ENCODE measurements at regions not wholly inside any gene's neighbourhood (a gene's known extent, or its start where the extent isn't known, plus 50 kb on each side); places are given as distances from the start of the nearest gene placed in this dataset.
A peak's percentile ranks its signal among the peaks of the same experiment; 100 is the strongest.

GRCh38 chr17:20920815-20921199 is 122.0 kb downstream of the USP22 start:
- no peaks in the 10 kb centered on the region for H3K36me3 ChIP-seq
- H3K4me1 ChIP-seq: peaks cover 0 to 4% (median 0%) of the 10 kb centered on the region in 6 donors
- H3K9me3 ChIP-seq: peaks cover 0 to 7% (median 0%) of the 10 kb centered on the region in 8 donors
- H3K4me3 ChIP-seq: no peak overlapping the region
- intact Hi-C loops (cut with DNase I; ENCODE audit: low total_unique reads): no loop called here
- WGBS, 5 donors: 63 to 83% (median 74%) methylated on average over 1 of the region's 1 CpG
- TF ChIP-seq POLR2AphosphoS5 (IDR thresholded peaks at IDR 0.05) (no peak), POLR2A (IDR thresholded peaks at IDR 0.05) (no peak), CTCF (IDR thresholded peaks at IDR 0.05 in 8 of 11, conservative IDR thresholded peaks at IDR 0.05 in 3 of 11) (no peak)
- H3K27ac ChIP-seq: peak overlapping the region in 2 of 8 donors; percentile 22 to 23
- H3K27me3 ChIP-seq (replicated peaks in 1 of 7): no peaks in the 10 kb centered on the region
- no peak for DNase-seq

- no peak overlapping the region for H3K4me3 ChIP-seq
- peaks cover 0 to 7% (median 0%) of the 10 kb centered on the region in 8 donors for H3K9me3 ChIP-seq
- WGBS, 5 donors: 78 to 100% (median 87%) methylated on average over 1 of the region's 1 CpG
- DNase-seq: no peak
- H3K27me3 ChIP-seq (replicated peaks in 1 of 7): no peaks in the 10 kb centered on the region
- H3K36me3 ChIP-seq: no peaks in the 10 kb centered on the region
- peaks cover 0 to 5% (median 0%) of the 10 kb centered on the region in 6 donors for H3K4me1 ChIP-seq
- H3K27ac ChIP-seq: peak overlapping the region in 1 of 8 donors; percentile 22
- intact Hi-C loops (cut with DNase I; ENCODE audit: low total_unique reads): no loop called here
- TF ChIP-seq POLR2AphosphoS5 (IDR thresholded peaks at IDR 0.05): no peak
- no peak for TF ChIP-seq CTCF (IDR thresholded peaks at IDR 0.05 in 8 of 11, conservative IDR thresholded peaks at IDR 0.05 in 3 of 11)
- no peak for TF ChIP-seq POLR2A (IDR thresholded peaks at IDR 0.05)
These were observed 120.6 kb downstream of the USP22 start for GRCh38 chr17:20922128-20922670.

- intact Hi-C loops (cut with DNase I; ENCODE audit: low total_unique reads): no loop called here
- Histone ChIP-seq H3K4me3 (no peak overlapping the region), H3K36me3 (no peaks in the 10 kb centered on the region), H3K4me1 (peaks cover 0 to 5% (median 0%) of the 10 kb centered on the region in 6 donors), H3K9me3 (no peaks in the 10 kb centered on the region), H3K27me3 (replicated peaks in 1 of 7) (no peaks in the 10 kb centered on the region), H3K27ac (no peak overlapping the region)
- 67 to 79% (median 74%) methylated on average over 5 of the region's 5 CpGs for WGBS, 5 donors
- TF ChIP-seq POLR2A (IDR thresholded peaks at IDR 0.05) (no peak), CTCF (IDR thresholded peaks at IDR 0.05 in 8 of 11, conservative IDR thresholded peaks at IDR 0.05 in 3 of 11) (no peak), POLR2AphosphoS5 (IDR thresholded peaks at IDR 0.05) (no peak)
- DNase-seq: no peak
These were observed 118.5 kb downstream of the USP22 start for GRCh38 chr17:20924306-20924705.

- H3K4me3 ChIP-seq: no peak overlapping the region
- no peaks in the 10 kb centered on the region for H3K9me3 ChIP-seq
- no peak for TF ChIP-seq POLR2AphosphoS5 (IDR thresholded peaks at IDR 0.05)
- no peak for TF ChIP-seq POLR2A (IDR thresholded peaks at IDR 0.05)
- no peak for TF ChIP-seq CTCF (IDR thresholded peaks at IDR 0.05 in 8 of 11, conservative IDR thresholded peaks at IDR 0.05 in 3 of 11)
- intact Hi-C loops (cut with DNase I; ENCODE audit: low total_unique reads): no loop called here
- H3K27ac ChIP-seq: no peak overlapping the region
- no peaks in the 10 kb centered on the region for H3K36me3 ChIP-seq
- WGBS, 5 donors: 82 to 93% (median 90%) methylated on average over 3 of the region's 3 CpGs
- H3K27me3 ChIP-seq (replicated peaks in 1 of 7): no peaks in the 10 kb centered on the region
- no peak for DNase-seq
- peaks cover 0 to 5% (median 0%) of the 10 kb centered on the region in 6 donors for H3K4me1 ChIP-seq
These were observed 117.7 kb downstream of the USP22 start for GRCh38 chr17:20925091-20925490.

Data from spleen (tissue), 11 donors.